HK-2 (cell line): ENCODE measurements at regions not wholly inside any gene's neighbourhood (a gene's known extent, or its start where the extent isn't known, plus 50 kb on each side); places are given as distances from the start of the nearest gene placed in this dataset.

Experiments
- DNase-seq: peaks from one replicate; pipeline ENCODE4 v3.0.0-alpha.2; 2018; ENCODE audit not compliant: unreplicated experiment

DNA sequence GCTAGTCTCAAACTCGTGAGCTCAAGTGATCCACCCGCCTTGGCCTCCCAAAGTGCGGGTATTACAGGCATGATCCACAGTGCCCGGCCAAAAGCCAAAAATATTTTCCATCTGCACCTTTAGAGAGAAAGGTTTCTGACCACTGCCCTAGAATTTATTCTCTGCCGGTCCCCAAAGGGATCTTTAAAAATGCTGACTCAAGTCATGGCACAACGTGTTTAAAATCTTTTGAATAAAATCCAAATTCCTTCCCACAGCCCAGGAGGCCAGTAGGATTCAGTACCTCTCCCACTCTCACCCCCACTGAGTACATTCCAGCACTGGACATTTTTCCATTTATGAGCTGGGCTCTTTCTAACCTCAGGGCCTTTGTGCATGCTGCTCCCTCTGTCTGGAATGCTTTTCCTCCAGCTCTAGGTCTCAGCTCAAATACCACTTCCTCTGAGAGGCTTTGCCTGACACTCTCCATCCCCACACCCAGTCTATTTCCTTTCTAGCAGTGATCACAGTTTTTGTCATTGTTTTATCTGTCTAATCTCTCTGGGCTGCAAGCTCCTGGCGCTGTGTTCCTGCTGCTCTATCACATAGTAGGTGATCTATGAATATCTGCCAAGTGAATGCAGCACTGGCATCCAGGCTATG lies 502.9 kb downstream of the SHQ1 start:
- DNase-seq, result no peak

DNA sequence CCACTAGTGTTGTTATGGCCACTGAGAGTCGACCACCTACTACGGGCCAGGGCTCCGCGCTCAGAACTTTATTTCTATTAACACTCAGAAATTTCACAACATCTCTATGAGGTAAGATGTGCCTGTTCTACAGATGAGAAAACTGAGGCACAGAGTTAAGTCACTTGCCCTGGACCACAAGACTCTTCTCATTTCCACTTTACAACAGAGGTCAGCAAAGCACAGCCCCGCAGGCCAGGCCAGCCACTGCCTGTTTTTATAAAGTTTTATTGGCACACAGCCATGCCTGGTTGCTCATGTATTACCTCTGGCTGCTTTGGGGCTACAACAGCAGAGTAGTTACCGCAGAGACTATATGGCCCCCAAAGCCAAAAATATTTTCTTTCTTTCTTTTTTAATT lies 503.6 kb downstream of the SHQ1 start:
- no peak for DNase-seq

DNA sequence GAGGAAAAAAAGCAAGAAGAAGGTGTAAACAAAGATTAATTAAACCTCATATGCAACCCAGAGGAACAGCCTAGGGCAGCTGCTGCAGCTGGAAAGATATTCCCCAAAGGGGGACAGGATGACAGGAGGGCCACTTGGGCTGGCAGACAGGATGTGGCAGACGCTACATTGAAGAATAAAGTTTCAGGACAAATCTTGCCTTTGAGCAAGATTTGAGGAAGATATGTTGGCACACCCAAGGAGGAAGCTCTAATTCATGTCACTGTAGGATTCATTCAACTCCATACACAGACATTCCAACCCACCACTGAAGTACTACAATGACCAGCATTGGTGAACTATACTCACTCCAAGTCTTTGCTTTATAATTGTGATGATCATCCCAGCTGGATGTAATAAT lies 504.0 kb downstream of the SHQ1 start:
- no peak for DNase-seq

DNA sequence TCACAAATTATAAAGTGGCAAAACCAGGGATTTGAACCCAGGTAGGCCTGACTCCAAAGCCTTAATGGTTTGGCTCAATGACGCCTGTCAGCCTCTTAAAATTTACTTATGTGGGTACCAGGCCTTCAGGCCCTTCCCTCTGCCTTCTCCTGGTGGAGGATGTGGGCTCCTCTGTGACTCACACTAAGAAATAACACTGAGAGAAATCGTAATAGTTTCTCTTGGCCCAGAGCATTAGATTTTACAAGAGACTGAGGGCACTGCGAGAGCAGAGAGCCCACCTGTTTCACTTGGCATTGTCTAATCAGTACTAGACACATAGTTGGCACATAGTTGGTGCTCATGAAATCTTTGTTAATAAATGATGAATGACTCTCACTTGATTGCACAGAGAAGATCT lies 505.2 kb downstream of the SHQ1 start:
- no peak for DNase-seq

DNA sequence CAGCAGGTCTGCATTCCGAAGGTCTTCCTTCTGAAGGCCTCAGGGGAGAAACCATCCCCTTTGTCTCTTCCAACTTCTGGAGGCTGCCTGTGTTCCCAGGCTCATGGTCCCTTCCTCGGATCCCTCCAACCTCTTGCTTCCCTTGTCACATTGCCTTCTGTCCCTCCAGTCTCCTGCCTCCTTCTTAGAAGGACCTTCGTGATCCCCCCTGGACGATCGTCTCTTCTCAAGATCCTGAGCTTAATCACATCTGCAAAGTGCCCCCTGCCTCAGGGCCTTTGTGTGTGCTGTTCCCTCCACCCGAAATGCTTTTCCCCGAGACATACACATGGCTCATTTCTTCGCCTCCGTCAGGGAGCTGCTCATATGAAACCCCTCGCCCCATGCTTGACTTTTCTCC lies 505.8 kb downstream of the SHQ1 start:
- no peak for DNase-seq

DNA sequence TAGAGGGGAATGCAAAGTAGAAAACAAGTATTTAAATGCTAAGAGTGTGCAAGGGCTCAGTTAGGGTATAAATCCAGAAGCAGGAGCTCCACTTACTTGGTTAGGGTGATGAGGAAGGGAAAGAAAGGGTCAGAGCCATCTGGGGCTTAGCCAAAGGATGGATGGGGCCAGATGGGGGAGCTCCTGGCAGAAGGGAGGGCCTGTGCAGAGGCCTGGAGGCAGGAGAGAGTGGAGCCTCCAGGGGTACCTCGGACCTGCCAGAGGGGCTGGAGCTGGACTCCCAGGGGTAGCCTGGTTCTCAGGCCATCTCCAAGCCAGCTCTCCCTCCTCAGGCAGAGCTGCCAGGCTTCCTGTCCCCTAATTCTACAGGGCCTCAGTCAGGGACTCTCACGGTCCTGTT lies 506.3 kb downstream of the SHQ1 start:
- DNase-seq, result no peak

DNA sequence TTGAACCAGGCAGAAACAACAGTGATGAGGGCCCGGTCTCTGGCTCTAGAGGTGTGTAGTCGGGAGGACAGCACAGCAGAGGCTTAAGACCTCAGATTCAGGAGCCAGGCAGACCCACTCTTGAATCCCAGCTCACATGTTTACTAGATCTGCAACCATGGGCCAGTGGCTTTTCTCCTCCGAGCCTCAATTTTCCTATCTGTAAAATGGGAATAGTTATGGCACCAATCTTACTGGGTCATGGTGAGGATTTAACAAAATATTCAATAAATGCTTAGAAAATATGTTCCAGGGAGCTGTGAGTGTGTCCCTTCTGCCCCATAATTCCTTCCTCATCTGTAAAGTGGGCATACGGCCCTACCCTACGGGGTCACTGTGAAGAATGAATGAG lies 506.9 kb downstream of the SHQ1 start:
- DNase-seq, result no peak

DNA sequence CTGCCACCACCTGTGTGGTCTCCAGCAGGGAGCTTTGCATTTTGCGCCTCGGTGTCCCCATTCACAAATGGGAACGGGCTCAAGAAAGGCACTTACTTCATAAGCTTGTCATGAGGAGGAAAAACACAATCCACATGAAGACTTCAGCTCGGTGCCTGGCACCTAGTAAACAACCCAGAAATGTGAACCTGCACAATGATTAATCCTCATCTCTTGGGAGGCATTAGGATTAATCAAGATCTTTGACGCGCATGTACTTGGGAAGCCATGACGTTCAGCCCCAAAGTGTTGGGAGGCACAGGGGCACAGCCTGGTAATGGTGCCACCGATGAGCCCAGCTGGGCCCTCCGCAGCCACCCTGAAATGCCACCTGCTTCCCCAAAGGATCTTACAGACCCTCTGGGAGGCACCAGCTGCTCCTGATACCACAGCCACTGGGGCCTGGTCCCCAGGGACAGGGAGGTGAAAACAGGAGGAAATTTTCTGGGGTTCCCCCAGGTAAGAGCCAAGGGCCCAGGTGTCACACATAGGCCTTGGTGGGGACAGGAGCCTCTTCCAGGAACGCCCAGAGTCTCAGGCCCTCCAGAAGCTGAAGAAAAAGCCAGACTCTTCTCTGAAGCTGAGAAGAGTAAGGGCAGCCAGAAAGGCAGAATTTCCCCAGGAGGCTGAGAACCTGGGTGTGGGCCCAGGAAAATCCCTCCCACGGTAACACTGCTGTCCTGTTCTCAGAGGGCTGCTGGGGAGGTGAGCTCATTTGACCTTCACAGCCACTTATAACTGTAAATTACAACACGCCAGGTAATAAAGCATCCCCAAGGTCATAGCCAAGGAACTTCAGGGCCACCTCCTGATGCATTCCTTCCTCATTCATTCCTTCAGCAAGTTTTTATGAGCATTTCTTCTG lies 507.5 kb downstream of the SHQ1 start:
- no peak for DNase-seq

DNA sequence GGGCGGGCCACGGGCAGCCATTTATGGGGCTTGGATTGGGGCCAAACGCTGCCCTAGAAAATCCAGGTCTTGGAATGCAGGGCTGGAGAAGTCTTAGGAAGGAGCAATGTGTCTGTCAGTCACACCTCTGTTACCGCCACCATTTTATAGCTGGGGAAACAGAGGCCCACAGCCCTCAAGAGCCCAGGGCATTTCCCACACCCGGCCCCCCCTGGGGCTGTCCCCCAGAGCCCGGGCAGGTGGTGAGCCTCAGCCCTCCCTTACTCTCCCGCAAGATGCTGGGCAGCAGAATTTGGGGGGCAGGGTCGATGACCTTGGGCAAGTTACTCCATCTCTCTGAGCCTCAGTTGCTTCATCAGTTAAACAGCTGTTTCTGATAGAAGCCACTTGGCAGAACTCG lies 508.2 kb downstream of the SHQ1 start:
- no peak for DNase-seq

DNA sequence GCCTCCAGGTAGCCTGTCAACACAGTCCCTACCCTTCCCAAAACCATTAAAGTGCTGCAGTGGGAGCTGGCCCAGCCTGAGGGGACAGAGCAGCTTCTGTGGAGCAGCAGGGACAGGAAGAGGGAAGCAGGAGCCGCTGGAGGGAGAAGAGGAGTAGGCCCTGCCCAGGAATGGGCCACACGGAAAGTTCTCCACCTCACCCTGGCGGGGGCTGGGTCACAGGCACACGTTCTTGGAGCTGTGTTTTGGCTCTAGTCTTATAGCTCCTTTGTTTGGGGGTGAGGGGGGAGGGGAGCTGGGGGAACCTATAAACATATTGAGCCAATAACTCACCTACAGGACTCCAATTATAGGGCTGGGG lies 508.6 kb downstream of the SHQ1 start:
- no peak for DNase-seq

DNA sequence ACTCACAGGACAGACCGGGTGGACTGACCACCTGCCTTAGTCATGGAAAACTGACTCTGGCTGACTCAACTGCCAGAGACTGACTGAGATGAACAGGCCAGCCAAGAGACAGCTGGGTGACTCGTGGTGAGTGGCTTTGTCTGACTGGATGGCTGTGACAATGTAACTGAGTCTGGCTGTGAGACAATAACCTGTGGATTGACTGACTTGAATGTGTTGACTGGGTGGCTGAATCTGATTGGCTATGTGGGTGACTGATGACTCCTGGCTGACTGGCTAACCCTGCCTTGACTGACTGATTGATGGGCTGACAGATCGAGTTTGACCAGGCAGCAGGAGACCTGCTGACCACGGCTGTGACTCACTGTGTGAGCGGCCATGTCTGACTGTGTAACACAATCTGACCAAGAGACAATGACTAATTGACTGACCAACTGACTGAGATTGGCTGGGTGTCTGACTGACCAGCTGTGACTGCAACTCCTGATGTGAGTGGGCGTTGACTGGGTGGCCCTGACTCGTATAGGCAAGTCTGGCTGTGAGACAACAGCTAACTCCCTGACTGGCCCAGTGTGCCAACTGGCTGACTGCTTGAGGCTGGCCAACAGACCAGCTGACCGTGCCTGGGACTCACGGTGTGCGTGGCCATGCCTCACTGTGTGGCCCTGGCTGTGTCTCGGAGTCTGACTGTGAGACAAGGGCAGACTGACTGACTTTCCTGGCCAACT lies 509.1 kb downstream of the SHQ1 start:
- DNase-seq, result peak; percentile 68

DNA sequence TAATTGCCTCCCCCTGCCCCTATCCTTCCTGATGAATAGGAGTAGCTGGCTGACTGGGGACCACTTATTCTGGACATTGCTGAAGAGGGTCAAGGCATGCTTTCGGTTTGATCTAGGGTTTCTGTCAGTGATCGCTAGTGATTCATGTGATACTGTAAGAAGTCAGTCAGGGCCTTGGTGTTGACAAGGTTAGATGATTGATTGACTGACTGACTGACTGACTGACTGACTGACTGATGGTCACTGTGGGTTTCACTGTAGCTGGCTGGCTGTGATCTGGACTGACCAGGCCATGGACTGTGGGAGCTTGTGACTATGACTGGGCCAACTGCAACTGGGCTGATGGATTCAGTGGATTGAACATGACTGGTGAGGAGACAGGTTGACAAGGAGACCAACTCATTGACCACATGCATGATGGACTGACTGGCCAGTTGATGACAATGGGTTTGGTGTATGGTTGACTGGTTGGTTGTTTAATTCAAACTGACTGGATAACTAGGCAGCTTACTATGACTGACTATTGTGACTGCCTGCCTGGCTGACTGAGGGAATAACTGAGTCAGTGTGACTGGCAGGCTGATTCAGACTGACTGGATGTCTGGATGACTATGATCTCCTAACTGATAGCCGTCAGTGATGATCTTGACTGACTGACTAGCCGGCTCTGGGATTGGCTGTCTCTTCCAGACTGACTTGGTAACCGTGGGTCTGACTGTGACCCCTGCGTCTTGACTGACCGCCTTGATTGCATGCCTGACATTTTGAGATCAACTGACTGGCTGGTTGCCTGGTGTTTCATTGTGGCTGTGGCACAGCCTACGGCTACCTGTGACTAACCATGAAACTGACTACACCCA lies 509.9 kb downstream of the SHQ1 start:
- DNase-seq, result no peak

DNA sequence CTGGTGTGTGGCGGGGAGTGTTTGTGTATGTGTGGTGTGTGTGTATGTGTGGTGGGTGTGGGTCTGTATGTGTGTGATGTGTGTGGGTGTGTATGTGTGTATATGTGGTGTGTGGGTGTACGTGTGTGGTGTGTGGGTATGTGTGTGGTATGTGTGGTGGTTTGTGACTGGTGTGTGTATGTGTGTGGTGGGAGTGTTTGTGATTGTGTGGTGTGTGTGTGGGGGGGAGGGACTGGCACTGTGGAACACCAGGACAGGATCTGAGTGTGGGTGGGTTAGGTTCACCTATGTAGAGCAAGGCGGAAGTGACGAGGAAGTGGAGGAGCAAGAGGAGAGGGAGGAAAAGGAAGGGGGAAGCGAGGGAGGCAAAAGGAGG lies 510.8 kb downstream of the SHQ1 start:
- DNase-seq, result no peak

DNA sequence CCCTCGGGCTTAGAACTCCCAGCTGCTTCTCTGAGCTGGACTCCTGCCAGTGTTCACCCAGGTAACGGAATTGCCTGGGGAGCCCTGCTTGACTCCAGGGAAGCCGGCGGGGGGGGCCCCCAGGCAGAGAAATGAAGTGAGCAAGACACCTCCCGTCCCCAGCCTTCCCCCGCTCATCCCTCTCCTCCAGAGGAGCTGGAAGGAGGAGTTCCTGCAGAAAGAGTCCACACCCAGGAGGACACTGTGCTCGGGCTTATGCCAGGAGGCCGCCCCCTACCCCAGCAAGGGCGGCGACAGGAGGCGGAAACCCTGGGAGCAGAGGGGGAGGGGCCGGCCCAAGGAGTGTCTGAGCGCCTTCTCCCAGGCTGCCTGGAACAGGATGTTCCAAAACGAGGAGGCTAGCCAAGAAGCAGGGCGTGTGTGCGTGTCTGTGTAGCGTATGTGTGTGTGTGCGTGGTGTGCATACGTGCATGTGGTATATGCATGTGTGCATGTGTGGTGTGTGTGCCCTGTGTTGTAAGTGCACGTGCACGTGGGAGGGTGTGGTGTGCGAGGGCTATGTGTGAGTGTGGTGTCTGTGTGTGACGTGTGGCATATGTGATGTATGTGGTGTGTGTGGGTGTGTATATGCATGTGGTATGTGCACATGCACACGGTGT lies 511.3 kb downstream of the SHQ1 start:
- DNase-seq, result no peak

DNA sequence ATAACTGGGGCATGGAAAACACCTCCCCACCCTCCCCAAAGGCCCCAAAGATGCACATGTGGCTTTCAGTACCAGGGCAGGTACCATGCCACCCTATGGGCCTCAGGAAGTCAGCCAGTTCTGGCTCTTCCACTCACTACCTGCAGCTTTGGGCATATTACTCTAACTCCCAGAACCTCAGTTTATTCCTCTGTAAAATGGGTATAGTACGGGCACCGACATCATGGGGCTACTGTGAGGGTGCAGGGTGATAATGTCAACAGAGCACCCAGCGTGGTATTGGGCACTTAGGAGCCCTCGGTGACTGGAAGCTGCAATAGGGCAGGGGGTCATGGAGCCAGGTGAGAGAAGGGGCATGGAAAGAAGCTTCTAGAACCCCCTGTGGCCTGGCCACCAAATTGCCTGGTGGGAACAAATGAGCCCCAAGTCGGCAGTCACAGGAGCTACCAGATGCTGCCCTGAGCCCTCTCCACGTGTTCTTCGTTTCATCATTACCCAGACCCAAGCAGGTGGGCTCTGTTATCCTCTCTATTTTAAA lies 512.1 kb downstream of the SHQ1 start:
- no peak for DNase-seq

DNA sequence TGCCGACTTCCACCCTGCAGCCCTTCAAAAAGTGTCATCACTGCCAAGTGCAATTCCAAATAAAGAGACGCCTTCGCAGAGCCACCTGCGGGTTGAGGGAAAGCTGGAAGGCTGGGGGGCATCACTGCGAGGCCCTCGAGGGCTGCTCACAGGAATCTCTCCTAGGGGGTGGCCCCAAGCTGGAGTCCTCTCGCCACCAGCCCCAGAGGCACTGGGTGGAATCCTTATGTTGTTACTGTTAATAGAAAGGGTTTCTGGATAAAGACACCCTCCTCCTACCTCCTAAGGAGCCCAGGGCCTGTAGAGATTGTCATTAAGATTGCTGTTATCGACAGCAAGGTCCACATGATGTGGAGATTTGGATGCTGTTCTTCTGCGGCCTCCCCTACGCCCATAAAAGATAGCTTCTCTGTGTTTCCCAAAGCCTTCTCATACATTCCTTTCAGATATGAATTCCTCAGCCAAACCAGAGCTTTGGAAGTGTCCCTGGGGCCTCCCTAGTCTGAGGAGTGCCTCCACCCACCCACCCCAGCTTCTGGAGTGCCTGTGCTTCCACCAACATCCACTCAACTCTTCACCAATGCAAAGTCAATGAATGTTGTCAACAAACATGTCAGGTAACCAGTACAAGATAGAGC lies 512.7 kb downstream of the SHQ1 start:
- no peak for DNase-seq

DNA sequence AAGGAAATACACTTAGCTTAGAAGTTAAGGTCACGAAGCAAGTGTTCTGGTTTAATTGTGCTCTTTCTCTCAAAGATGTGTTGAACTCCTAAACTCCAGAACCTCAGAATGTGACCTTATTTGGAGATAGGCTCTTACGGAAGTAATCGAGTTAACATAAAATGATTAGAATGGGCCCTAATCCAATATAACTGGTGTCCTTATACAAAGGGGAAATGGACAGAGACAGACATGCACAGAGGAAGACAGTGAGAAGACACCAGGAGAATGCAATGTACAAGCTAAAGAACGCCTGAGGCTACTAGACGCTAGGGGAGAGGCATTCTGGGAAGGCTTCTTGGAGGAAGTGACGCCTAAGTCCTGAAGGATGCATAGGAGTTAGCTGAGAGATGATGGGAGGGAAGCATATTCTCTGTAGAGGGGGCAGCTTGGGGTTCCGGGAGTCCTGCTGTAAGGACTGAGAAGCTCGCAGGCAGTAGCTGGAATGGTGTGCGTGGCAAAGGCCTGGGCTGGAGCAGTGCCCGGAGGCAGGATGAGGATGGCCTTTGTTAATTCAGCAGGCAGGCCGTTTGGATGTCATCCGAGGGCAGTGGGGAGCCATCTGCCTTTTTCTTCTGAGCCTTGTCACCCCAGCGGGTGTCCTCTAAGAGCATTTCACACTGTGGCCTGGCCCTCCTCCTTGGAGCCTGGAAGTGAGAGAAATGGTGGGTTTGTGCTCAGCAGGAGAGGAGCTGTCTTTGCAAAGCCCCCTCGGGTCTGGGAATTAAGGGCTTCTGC lies 513.4 kb downstream of the SHQ1 start:
- DNase-seq, result no peak

DNA sequence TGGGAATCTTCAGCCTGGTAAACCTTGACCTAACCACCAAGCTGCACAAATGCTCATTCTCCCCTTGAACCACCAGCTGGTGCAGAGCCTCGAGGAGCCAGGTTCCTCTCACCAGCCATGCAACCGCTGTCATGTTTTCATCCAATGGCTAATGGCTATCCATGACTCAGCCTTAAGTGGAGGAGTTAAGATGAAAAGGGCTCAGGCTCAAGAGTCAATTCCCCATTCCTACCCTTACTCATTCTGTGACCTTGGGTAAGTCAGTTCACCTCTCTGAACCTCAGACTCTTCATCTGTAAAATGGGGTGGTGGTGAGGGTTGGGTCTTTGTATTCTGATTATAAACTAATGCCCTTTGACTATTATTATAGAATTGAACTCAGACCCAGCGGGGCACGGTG lies 515.6 kb downstream of the SHQ1 start:
- DNase-seq, result no peak

DNA sequence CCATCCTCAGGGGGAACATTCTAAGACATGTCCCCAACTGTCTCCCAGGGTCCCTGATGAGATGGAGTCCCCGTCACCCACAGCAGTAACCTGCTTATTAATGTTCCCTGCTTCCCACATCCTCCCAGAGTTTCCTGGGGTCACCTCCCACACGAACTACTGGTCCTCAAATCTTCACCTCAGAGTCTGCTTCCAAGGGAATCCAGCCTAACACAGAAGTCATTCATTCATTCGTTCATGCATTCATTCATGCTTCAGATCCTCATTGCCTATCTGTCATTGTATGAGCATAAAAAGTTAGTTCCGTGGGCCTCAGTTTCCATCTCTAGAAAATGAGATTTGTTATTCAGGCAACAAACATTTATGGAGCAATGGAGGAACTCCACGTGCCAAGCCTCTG lies 516.2 kb downstream of the SHQ1 start:
- no peak for DNase-seq

DNA sequence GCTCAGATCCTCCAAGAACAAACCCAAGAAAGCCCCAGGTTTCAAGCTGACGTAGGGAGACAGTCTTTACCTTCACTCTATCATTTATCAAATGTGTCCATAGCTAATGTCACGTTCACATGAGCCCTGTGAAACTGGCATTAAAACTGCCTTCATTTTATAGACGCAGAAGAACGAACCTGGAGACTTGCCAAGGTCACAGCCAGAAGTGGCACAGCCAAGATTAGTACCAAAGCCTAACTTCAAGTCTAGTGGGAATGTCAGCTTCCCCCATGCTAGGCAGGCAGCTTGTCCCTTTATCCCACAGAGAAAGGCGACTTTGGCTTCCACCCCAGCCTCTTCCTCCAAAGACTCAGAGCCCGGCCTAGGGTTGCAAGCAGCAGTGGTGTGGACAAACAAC lies 517.2 kb downstream of the SHQ1 start:
- DNase-seq, result no peak
